Mesendoderm (in vitro differentiated cells): ENCODE measurements at regions not wholly inside any gene's neighbourhood (a gene's known extent, or its start where the extent isn't known, plus 50 kb on each side); places are given as distances from the start of the nearest gene placed in this dataset.

Source experiments
- DNase-seq: peaks from one replicate; pipeline ENCODE4 v3.0.0; 2013
- H2AK5ac ChIP-seq: 2 replicates; pipeline ENCODE4 v1.6.1; 2013; ENCODE audit warnings: low read length, inconsistent platforms
- H2BK120ac ChIP-seq: 2 replicates; pipeline ENCODE4 v1.6.1; 2013; ENCODE audit warnings: low read depth, mild to moderate bottlenecking, low read length, moderate library complexity, mixed read lengths
- H2BK15ac ChIP-seq: replicated peaks from 2 replicates; pipeline ENCODE4 v1.6.1; 2013; ENCODE audit warnings: low read depth, mild to moderate bottlenecking, moderate library complexity
- H2BK5ac ChIP-seq: 2 replicates; pipeline ENCODE4 v1.6.1; 2013; ENCODE audit warnings: low read length, inconsistent platforms
- H3K18ac ChIP-seq: 2 replicates; pipeline ENCODE4 v1.6.1; 2013; ENCODE audit warnings: mild to moderate bottlenecking, low read length, mixed read lengths
- H3K23ac ChIP-seq: one replicate; pipeline ENCODE4 v1.6.1; 2013; ENCODE audit warnings: low read length
- H3K27ac ChIP-seq: 2 replicates; pipeline ENCODE4 v1.5.1; 2013; ENCODE audit warnings: low read depth, mild to moderate bottlenecking, inconsistent platforms, low read length, moderate library complexity
- H3K27me3 ChIP-seq: 2 replicates; pipeline ENCODE4 v1.6.1; 2013; ENCODE audit warnings: low read length, control low read depth, mild to moderate bottlenecking, inconsistent platforms; ENCODE audit not compliant: insufficient read depth, poor library complexity
- H3K36me3 ChIP-seq: 2 replicates; pipeline ENCODE4 v1.6.1; 2013; ENCODE audit warnings: low read length, inconsistent platforms; ENCODE audit not compliant: control insufficient read depth, insufficient read depth
- H3K4ac ChIP-seq: one replicate; pipeline ENCODE4 v1.6.1; 2013; ENCODE audit warnings: low read depth, mild to moderate bottlenecking, low read length, moderate library complexity
- H3K4me1 ChIP-seq: 2 replicates; pipeline ENCODE4 v1.6.1; 2013; ENCODE audit warnings: low read depth, low read length, inconsistent platforms; ENCODE audit not compliant: control insufficient read depth
- H3K4me2 ChIP-seq: 2 replicates; pipeline ENCODE4 v1.6.1; 2013; ENCODE audit warnings: low read length
- H3K4me3 ChIP-seq: 2 replicates; pipeline ENCODE4 v1.5.1; 2013; ENCODE audit warnings: mild to moderate bottlenecking, low read length
- H3K56ac ChIP-seq: one replicate; pipeline ENCODE4 v1.6.1; 2013; ENCODE audit warnings: low read length
- H3K79me1 ChIP-seq: 2 replicates; pipeline ENCODE4 v1.6.1; 2013; ENCODE audit warnings: low read length, inconsistent platforms
- H3K79me2 ChIP-seq: 2 replicates; pipeline ENCODE4 v1.6.1; 2013; ENCODE audit warnings: mild to moderate bottlenecking, low read length; ENCODE audit not compliant: control insufficient read depth, insufficient read depth
- H3K9ac ChIP-seq: 2 replicates; pipeline ENCODE4 v1.6.1; 2013; ENCODE audit warnings: low read length, inconsistent platforms
- H4K5ac ChIP-seq: one replicate; pipeline ENCODE4 v1.6.1; 2013; ENCODE audit warnings: low read length
- H4K8ac ChIP-seq: one replicate; pipeline ENCODE4 v1.6.1; 2013; ENCODE audit warnings: low read depth, mild to moderate bottlenecking, control low read depth, low read length, moderate library complexity
- WGBS: extraction: QIAGEN DNeasy Blood & Tissue Kit; methylation state at CpG from one replicate; pipeline ENCODE4 v1.1.7; 2013; ENCODE audit warnings: low lambda C conversion rate, missing lambda C conversion rate; ENCODE audit not compliant: insufficient coverage; ENCODE audit errors: extremely low coverage; 5-methylcytosine and 5-hydroxymethylcytosine counted together

- no peak overlapping the region for H4K8ac ChIP-seq
- WGBS, result no CpG with 5 or more reads among the region's 7 CpGs
Observed at GRCh38 chr3:130800829-130801228, 54.2 kb upstream of the PIK3R4 start.

GRCh38 chr3:130801473-130801872 lies 54.8 kb upstream of the PIK3R4 start:
- DNase-seq, result no peak
- H2BK15ac ChIP-seq, result no peak overlapping the region
- H3K27me3 ChIP-seq, result no peaks in the 10 kb centered on the region
- no peak overlapping the region for H4K5ac ChIP-seq
- H3K4ac ChIP-seq, result no peak overlapping the region
- no peaks in the 10 kb centered on the region for H3K36me3 ChIP-seq
- no peak overlapping the region for H3K27ac ChIP-seq
- no peak overlapping the region for H3K4me2 ChIP-seq
- no peak overlapping the region for H3K23ac ChIP-seq
- no peak overlapping the region for H3K4me3 ChIP-seq
- H2AK5ac ChIP-seq, result no peak overlapping the region
- no peak overlapping the region for H4K8ac ChIP-seq
- H3K4me1 ChIP-seq, result no peaks in the 10 kb centered on the region
- no peaks in the 10 kb centered on the region for H3K79me1 ChIP-seq
- no peak overlapping the region for H2BK120ac ChIP-seq
- no peak overlapping the region for H3K56ac ChIP-seq
- H3K9ac ChIP-seq, result no peak overlapping the region
- no peaks in the 10 kb centered on the region for H3K79me2 ChIP-seq
- no peak overlapping the region for H2BK5ac ChIP-seq
- no peak overlapping the region for H3K18ac ChIP-seq
- WGBS, result no CpG with 5 or more reads among the region's 3 CpGs

More at GRCh38 chr3:130800829-130801228, 54.2 kb upstream of the PIK3R4 start:
- Histone ChIP-seq H3K4me3 (no peak overlapping the region), H4K5ac (no peak overlapping the region), H3K4me2 (no peak overlapping the region), H3K56ac (no peak overlapping the region), H2BK15ac (no peak overlapping the region), H3K9ac (no peak overlapping the region), H3K23ac (no peak overlapping the region), H3K18ac (no peak overlapping the region), H3K4ac (no peak overlapping the region), H2BK5ac (no peak overlapping the region), H2BK120ac (no peak overlapping the region), H3K4me1 (no peaks in the 10 kb centered on the region), H2AK5ac (no peak overlapping the region), H3K79me1 (no peaks in the 10 kb centered on the region), H3K36me3 (no peaks in the 10 kb centered on the region), H3K79me2 (no peaks in the 10 kb centered on the region), H3K27ac (no peak overlapping the region), H3K27me3 (no peaks in the 10 kb centered on the region)
- DNase-seq, result peak; percentile 37

GRCh38 chr3:130811557-130811956 lies 64.9 kb upstream of the PIK3R4 start:
- no peaks in the 10 kb centered on the region for H3K27me3 ChIP-seq
- H3K4ac ChIP-seq, result no peak overlapping the region

GRCh38 chr3:130814691-130815472 lies 68.3 kb upstream of the PIK3R4 start:
- Histone ChIP-seq H3K27me3 (no peaks in the 10 kb centered on the region), H2BK15ac (no peak overlapping the region), H3K36me3 (no peaks in the 10 kb centered on the region), H2BK5ac (no peak overlapping the region), H4K5ac (no peak overlapping the region), H3K79me1 (no peaks in the 10 kb centered on the region), H3K4me1 (no peaks in the 10 kb centered on the region), H3K18ac (no peak overlapping the region), H3K4ac (no peak overlapping the region), H3K23ac (no peak overlapping the region), H3K79me2 (no peaks in the 10 kb centered on the region), H3K4me2 (no peak overlapping the region), H3K56ac (no peak overlapping the region), H4K8ac (no peak overlapping the region), H2BK120ac (no peak overlapping the region), H3K4me3 (no peak overlapping the region), H2AK5ac (no peak overlapping the region), H3K9ac (no peak overlapping the region), H3K27ac (no peak overlapping the region)
- no CpG with 5 or more reads among the region's 36 CpGs for WGBS
- DNase-seq, result no peak

More at GRCh38 chr3:130811557-130811956, 64.9 kb upstream of the PIK3R4 start:
- H4K8ac ChIP-seq, result no peak overlapping the region
- no peak overlapping the region for H2BK5ac ChIP-seq
- H3K27ac ChIP-seq, result no peak overlapping the region
- no peak overlapping the region for H3K9ac ChIP-seq
- no peak overlapping the region for H2BK120ac ChIP-seq
- no peak overlapping the region for H4K5ac ChIP-seq
- H3K18ac ChIP-seq, result no peak overlapping the region
- no peak overlapping the region for H2BK15ac ChIP-seq
- H2AK5ac ChIP-seq, result no peak overlapping the region
- no peak overlapping the region for H3K4me3 ChIP-seq
- no peaks in the 10 kb centered on the region for H3K79me1 ChIP-seq
- H3K79me2 ChIP-seq, result no peaks in the 10 kb centered on the region
- no peak overlapping the region for H3K56ac ChIP-seq
- no peak overlapping the region for H3K23ac ChIP-seq
- no peaks in the 10 kb centered on the region for H3K4me1 ChIP-seq
- WGBS, result no CpG with 5 or more reads among the region's 2 CpGs
- H3K4me2 ChIP-seq, result no peak overlapping the region
- no peaks in the 10 kb centered on the region for H3K36me3 ChIP-seq
- no peak for DNase-seq

- Histone ChIP-seq H3K79me1 (no peaks in the 10 kb centered on the region), H3K56ac (no peak overlapping the region), H3K18ac (no peak overlapping the region), H3K4ac (no peak overlapping the region), H3K27me3 (no peaks in the 10 kb centered on the region), H3K27ac (no peak overlapping the region), H3K9ac (no peak overlapping the region), H3K23ac (no peak overlapping the region), H3K4me3 (no peak overlapping the region), H2AK5ac (no peak overlapping the region), H2BK5ac (no peak overlapping the region), H3K36me3 (no peaks in the 10 kb centered on the region), H2BK120ac (no peak overlapping the region), H4K8ac (no peak overlapping the region), H3K4me2 (no peak overlapping the region), H4K5ac (no peak overlapping the region), H2BK15ac (no peak overlapping the region), H3K4me1 (no peaks in the 10 kb centered on the region), H3K79me2 (no peaks in the 10 kb centered on the region)
- no CpG with 5 or more reads among the region's 6 CpGs for WGBS
- DNase-seq, result no peak
Observed at GRCh38 chr3:130816561-130817445, 70.2 kb upstream of the PIK3R4 start.
